ENCODE measurements at regions not wholly inside any gene's neighbourhood (a gene's known extent, or its start where the extent isn't known, plus 50 kb on each side); places are given as distances from the start of the nearest gene placed in this dataset.

DNA sequence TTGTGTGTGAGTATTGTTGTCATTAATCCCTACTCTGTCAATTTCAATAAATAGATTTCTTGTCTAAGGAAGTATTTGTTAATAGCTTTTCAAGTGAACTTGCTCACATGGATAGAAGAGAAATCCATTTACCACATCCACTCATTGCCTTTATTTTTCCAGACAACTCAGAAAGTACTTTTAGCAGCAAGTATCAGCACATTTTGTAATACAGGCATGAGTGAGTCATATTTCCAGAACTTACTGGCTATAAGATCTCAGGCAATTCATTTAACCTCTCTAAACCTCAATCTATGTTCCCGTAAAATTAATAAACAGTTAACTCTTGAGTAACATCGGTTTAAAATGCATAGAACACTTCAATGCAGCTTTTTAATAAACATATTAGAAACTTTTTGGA, 317.9 kb upstream of the PCDH7 start:
- TF ChIP-seq, protein P1, sequence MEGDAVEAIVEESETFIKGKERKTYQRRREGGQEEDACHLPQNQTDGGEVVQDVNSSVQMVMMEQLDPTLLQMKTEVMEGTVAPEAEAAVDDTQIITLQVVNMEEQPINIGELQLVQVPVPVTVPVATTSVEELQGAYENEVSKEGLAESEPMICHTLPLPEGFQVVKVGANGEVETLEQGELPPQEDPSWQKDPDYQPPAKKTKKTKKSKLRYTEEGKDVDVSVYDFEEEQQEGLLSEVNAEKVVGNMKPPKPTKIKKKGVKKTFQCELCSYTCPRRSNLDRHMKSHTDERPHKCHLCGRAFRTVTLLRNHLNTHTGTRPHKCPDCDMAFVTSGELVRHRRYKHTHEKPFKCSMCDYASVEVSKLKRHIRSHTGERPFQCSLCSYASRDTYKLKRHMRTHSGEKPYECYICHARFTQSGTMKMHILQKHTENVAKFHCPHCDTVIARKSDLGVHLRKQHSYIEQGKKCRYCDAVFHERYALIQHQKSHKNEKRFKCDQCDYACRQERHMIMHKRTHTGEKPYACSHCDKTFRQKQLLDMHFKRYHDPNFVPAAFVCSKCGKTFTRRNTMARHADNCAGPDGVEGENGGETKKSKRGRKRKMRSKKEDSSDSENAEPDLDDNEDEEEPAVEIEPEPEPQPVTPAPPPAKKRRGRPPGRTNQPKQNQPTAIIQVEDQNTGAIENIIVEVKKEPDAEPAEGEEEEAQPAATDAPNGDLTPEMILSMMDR (conservative IDR thresholded peaks at IDR 0.05; ENCODE audit: low read length), result no peak
- no peak for TF ChIP-seq EZH2phosphoT487 (IDR thresholded peaks at IDR 0.05; ENCODE audit: borderline replicate concordance, low read depth, low read length)
